ENCODE measurements at regions not wholly inside any gene's neighbourhood (a gene's known extent, or its start where the extent isn't known, plus 50 kb on each side); places are given as distances from the start of the nearest gene placed in this dataset.
"Not testable (repeated sequence)": the region's sequence is repeated elsewhere in the genome, so short reads cannot be mapped to it uniquely, and the experiment has no call there.

DNA sequence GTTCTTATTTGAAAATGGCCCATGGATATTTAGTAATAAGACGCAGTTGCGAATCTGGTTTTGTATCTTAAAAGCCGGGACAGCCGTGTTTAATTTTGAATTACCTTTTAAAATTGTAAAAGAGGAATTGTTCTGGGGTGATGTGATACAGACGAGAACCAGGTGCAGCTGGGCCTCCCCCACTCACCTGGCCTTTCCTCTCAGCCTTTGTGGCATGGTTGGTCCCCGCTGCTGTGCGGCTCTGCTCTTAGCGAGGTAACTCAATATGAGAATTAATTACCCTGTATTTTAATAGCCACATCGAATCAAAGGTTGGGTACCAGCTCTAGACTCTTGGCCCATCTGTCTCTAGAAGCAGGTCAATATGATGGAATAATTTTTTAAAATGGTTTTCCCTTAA is 56.5 kb upstream of the DACT2 start:
- no peak overlapping the region for H3K9ac ChIP-seq
- no peaks in the 10 kb centered on the region for H3K4me1 ChIP-seq
- H2AFZ ChIP-seq = no peak overlapping the region
- no peak overlapping the region for H3K4me2 ChIP-seq (ENCODE audit: low read length)
- H3K4me3 ChIP-seq (ENCODE audit: low read depth, low read length) = no peak overlapping the region
- no peaks in the 10 kb centered on the region for H3K79me2 ChIP-seq
- TF ChIP-seq, protein P1, sequence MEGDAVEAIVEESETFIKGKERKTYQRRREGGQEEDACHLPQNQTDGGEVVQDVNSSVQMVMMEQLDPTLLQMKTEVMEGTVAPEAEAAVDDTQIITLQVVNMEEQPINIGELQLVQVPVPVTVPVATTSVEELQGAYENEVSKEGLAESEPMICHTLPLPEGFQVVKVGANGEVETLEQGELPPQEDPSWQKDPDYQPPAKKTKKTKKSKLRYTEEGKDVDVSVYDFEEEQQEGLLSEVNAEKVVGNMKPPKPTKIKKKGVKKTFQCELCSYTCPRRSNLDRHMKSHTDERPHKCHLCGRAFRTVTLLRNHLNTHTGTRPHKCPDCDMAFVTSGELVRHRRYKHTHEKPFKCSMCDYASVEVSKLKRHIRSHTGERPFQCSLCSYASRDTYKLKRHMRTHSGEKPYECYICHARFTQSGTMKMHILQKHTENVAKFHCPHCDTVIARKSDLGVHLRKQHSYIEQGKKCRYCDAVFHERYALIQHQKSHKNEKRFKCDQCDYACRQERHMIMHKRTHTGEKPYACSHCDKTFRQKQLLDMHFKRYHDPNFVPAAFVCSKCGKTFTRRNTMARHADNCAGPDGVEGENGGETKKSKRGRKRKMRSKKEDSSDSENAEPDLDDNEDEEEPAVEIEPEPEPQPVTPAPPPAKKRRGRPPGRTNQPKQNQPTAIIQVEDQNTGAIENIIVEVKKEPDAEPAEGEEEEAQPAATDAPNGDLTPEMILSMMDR (IDR thresholded peaks at IDR 0.05) = no peak
- H3K27me3 ChIP-seq (ENCODE audit: control insufficient read depth, insufficient read depth, low read length) = no peaks in the 10 kb centered on the region
- H3K27ac ChIP-seq = no peak overlapping the region
- no peaks in the 10 kb centered on the region for H3K9me3 ChIP-seq (ENCODE audit: control insufficient read depth, low read length)
- H3K36me3 ChIP-seq (ENCODE audit: control insufficient read depth, insufficient read depth, low read length) = no peaks in the 10 kb centered on the region

DNA sequence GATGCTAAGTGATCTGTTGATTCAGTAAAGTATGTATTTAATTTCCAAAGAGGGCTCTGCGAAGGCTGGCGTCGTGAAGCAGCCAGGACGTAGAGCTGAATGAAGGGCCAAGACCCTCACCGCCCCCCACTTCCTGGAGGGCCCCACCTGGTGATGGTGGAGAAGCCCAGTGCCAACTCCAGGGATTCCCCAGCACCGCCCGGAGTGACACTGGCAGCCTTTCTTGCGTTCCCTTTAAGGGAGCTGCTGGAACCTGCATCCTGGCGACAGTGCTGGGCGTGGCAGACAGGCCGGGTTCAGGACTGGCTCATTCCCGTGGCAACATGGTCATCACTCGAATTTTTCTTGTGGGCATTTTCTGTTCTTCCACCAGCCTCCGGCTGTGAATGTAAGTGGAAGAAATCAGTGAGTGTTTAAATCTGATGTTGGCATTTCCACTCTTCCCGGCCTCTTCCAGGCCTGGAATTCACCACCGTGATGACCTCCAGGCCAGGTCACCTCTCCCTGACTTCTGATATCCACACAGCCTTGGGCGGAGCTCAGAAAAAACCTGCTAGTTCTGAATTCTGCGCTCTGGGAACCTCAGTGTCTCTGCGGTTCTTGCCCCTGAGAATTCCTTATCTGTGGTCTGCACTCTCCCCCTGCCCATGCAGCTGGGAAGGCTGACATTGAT is 57.4 kb upstream of the DACT2 start:
- H3K9ac ChIP-seq = no peak overlapping the region
- no peak overlapping the region for H2AFZ ChIP-seq
- H3K4me1 ChIP-seq = no peaks in the 10 kb centered on the region
- no peak overlapping the region for H3K27ac ChIP-seq
- H3K4me3 ChIP-seq (ENCODE audit: low read depth, low read length) = no peak overlapping the region
- no peaks in the 10 kb centered on the region for H3K36me3 ChIP-seq (ENCODE audit: control insufficient read depth, insufficient read depth, low read length)
- H3K9me3 ChIP-seq (ENCODE audit: control insufficient read depth, low read length) = no peaks in the 10 kb centered on the region
- no peaks in the 10 kb centered on the region for H3K27me3 ChIP-seq (ENCODE audit: control insufficient read depth, insufficient read depth, low read length)
- H3K4me2 ChIP-seq (ENCODE audit: low read length) = no peak overlapping the region
- TF ChIP-seq, protein P1 (IDR thresholded peaks at IDR 0.05) = no peak
- H3K79me2 ChIP-seq = no peaks in the 10 kb centered on the region

DNA sequence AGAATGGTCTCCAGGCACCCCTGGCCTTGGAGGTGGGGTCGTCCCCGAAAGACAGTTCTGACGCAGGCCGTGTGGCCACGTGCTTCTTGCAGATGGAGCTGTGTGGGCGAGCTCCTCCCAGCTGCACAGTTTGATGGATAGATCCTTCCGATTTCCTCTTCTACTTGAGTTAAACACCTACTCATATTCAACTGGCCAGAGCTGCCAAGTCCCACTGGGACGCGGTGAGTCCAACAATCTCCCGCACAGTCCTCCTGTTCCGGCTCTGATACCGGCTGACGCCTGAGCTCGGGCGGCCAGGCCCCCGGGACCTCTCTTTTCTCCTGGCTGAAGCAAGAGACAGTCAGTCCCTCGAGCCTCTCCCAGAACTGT is 57.9 kb upstream of the DACT2 start:
- Histone ChIP-seq H3K4me1 (no peaks in the 10 kb centered on the region), H3K4me3 (ENCODE audit: low read depth, low read length) (no peak overlapping the region), H3K79me2 (no peaks in the 10 kb centered on the region), H3K27me3 (ENCODE audit: control insufficient read depth, insufficient read depth, low read length) (no peaks in the 10 kb centered on the region), H3K27ac (no peak overlapping the region), H2AFZ (no peak overlapping the region), H3K4me2 (ENCODE audit: low read length) (no peak overlapping the region), H3K36me3 (ENCODE audit: control insufficient read depth, insufficient read depth, low read length) (no peaks in the 10 kb centered on the region), H3K9ac (no peak overlapping the region), H3K9me3 (ENCODE audit: control insufficient read depth, low read length) (no peaks in the 10 kb centered on the region)
- TF ChIP-seq, protein P1 (IDR thresholded peaks at IDR 0.05) = no peak

DNA sequence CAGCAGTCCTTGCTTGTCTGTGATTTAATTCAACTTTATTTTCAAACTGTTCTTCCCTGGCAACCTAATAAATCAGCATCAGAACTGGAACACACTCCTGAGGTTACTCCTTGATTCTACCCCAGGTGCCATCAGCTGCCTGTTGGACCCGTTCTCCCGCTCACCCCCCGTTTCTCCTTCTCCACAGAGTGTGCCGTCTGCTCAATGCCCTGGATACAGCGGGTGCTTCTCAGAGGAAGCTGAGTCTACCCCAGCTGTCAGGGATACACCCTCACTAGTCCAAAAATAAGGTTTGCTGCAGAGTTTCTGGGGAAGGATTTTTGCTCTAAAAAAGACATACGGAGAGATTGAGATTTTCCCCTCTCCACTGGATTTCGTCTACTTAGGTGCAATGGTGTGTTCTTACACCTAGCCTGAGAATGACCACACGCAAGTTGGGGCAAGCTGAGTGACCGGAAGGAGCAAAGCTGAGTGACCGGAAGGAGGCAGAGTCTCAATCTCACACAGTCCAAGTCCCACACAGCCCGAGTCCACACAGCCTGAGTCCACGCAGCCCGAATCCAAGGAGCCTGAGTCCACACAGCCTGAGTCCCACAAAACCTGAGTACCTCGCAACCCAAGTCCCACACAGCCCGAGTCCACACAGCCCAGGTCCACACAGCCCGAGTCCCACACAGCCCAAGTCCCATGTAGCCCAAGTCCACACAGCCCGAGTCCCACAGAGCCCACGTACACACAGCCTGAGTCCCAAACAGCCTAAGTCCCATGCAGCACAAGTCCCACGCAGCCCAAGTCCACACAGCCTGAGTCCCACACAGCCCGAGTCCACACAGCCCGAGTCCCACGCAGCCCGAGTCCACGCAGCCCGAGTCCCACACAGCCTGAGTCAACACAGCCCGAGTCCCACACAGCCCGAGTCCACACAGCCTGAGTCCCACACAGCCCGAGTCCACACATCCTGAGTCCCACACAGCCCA is 58.6 kb upstream of the DACT2 start:
- Histone ChIP-seq H3K9ac (no peak overlapping the region), H3K36me3 (ENCODE audit: control insufficient read depth, insufficient read depth, low read length) (no peaks in the 10 kb centered on the region), H3K27me3 (ENCODE audit: control insufficient read depth, insufficient read depth, low read length) (no peaks in the 10 kb centered on the region), H3K4me1 (no peaks in the 10 kb centered on the region), H3K4me2 (ENCODE audit: low read length) (no peak overlapping the region), H2AFZ (no peak overlapping the region), H3K27ac (no peak overlapping the region), H3K9me3 (ENCODE audit: control insufficient read depth, low read length) (no peaks in the 10 kb centered on the region), H3K4me3 (ENCODE audit: low read depth, low read length) (no peak overlapping the region), H3K79me2 (no peaks in the 10 kb centered on the region)
- TF ChIP-seq, protein P1 (IDR thresholded peaks at IDR 0.05) = no peak

DNA sequence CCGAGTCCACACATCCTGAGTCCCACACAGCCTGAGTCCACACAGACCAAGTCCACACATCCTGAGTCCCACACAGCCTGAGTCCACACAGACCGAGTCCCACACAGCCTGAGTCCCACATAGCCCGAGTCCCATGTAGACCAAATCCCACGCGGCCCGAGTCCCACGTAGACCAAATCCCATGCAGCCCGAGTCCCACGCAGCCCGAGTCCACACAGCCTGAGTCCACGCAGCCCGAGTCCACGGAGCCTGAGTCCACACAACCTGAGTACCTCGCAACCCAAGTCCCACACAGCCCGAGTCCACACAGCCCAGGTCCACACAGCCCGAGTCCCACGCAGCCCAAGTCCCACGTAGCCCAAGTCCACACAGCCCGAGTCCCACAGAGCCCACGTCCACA is 60.0 kb upstream of the DACT2 start:
- not testable (repeated sequence) for H2AFZ ChIP-seq; H3K4me3 ChIP-seq (ENCODE audit: low read depth, low read length); H3K79me2 ChIP-seq; H3K27ac ChIP-seq; H3K9ac ChIP-seq; H3K4me2 ChIP-seq (ENCODE audit: low read length); H3K36me3 ChIP-seq (ENCODE audit: control insufficient read depth, insufficient read depth, low read length); H3K9me3 ChIP-seq (ENCODE audit: control insufficient read depth, low read length); H3K27me3 ChIP-seq (ENCODE audit: control insufficient read depth, insufficient read depth, low read length); H3K4me1 ChIP-seq

DNA sequence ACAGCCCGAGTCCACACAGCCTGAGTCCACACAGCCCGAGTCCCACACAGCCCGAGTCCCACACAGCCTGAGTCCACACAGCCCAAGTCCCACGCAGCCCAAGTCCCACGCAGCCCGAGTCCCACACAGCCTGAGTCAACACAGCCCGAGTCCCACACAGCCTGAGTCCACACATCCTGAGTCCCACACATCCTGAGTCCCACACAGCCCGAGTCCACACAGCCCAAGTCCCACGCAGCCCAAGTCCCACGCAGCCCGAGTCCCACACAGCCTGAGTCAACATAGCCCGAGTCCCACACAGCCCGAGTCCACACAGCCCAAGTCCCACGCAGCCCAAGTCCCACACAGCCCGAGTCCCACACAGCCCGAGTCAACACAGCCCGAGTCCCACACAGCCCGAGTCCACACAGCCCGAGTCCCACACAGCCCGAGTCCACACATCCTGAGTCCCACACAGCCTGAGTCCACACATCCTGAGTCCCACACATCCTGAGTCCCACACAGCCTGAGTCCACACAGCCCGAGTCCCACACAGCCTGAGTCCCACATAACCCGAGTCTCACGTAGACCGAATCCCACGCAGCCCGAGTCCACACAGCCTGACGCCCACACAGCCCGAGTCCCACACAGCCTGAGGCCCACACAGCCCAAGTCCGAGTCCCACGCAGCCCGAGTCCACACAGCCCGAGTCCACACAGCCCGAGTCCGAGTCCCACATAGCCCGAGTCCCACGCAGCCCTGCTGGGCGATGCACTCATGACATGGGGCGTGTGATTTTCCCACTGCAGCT is 60.6 kb upstream of the SMOC2 start:
- not testable (repeated sequence) for H3K4me3 ChIP-seq (ENCODE audit: low read depth, low read length); H3K4me1 ChIP-seq; H3K4me2 ChIP-seq (ENCODE audit: low read length); H3K79me2 ChIP-seq; H2AFZ ChIP-seq; H3K36me3 ChIP-seq (ENCODE audit: control insufficient read depth, insufficient read depth, low read length); H3K27ac ChIP-seq; H3K9ac ChIP-seq; H3K9me3 ChIP-seq (ENCODE audit: control insufficient read depth, low read length); H3K27me3 ChIP-seq (ENCODE audit: control insufficient read depth, insufficient read depth, low read length)

Data from parathyroid adenoma (tissue), 2 donors.